ENCODE measurements at regions not wholly inside any gene's neighbourhood (a gene's known extent, or its start where the extent isn't known, plus 50 kb on each side); places are given as distances from the start of the nearest gene placed in this dataset.

DNA sequence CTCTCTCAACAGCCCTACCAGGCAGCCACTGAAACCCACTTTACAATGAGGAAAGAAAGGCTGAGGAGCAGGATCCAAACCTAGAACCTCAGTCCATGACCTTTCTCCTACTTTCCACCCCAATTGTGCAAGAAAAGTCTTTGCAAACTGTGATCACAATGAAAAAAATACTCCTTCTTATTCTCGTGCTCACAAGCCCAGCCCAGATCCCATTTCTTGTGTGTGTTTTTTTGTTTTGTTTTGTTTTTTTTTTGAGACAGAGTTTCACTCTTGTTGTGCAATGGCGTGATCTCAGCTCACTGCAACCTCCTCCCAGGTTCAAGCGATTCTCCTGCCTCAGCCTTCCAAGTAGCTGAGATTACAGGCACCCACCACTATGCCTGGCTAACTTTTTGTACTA, 97.7 kb downstream of the CRYAA start:
- TF ChIP-seq EZH2 (IDR thresholded peaks at IDR 0.05; ENCODE audit: insufficient read depth, poor library complexity, severe bottlenecking) = no peak
- no peak for TF ChIP-seq EZH2phosphoT487 (IDR thresholded peaks at IDR 0.05; ENCODE audit: insufficient read depth, low read depth)
